GM12892 (cell line): ENCODE measurements at regions not wholly inside any gene's neighbourhood (a gene's known extent, or its start where the extent isn't known, plus 50 kb on each side); places are given as distances from the start of the nearest gene placed in this dataset.

Experiments
- POLR2A ChIP-seq: IDR thresholded peaks from 2 replicates; pipeline ENCODE4 v1.6.1; 2011; ENCODE audit warnings: low read depth, low read length, control low read depth
- POLR2AphosphoS5 ChIP-seq: IDR thresholded peaks from 2 replicates; pipeline ENCODE4 v1.6.1; 2011; ENCODE audit warnings: low read depth, low read length, control low read depth
- TAF1 ChIP-seq: IDR thresholded peaks from 2 replicates; pipeline ENCODE4 v1.6.1; 2011; ENCODE audit warnings: low read depth, mild to moderate bottlenecking, control low read depth, low read length, borderline replicate concordance

DNA sequence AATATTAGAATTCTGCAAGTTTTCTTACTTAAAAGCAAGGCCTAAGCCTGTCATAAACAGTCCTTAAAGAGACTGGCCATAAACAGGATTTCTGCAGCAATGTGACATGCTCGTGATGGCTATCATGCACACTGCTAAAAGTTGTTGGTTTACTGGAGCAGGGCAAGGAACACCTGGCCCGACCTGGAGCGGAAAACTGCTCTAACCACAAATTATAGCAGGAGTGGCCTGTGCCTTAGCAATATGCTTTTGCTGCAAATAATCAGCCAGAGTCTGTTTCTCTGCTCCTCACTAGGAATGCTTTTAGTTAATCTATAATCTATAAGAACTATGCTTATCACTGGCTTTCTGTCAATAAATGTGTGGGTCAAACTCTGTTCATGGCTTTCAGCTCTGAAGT lies 322.9 kb upstream of the RPS23 start:
- TF ChIP-seq POLR2A (no peak), TAF1 (no peak), POLR2AphosphoS5 (no peak)
